GM12878 (cell line): ENCODE measurements at regions not wholly inside any gene's neighbourhood (a gene's known extent, or its start where the extent isn't known, plus 50 kb on each side); places are given as distances from the start of the nearest gene placed in this dataset.

Source experiments
- CHD4 ChIP-seq: fragments of 200-600 bp; sonication (generic); IDR thresholded peaks from 2 replicates; pipeline ENCODE4 v1.6.1; 2016; ENCODE audit warnings: mild to moderate bottlenecking
- EP300 ChIP-seq, 2 experiments: fragments of 150-350 bp in 1 of 2; IDR thresholded peaks; 2 replicates each; pipeline ENCODE4 v1.6.1; 2011 to 2012; ENCODE audit warnings: low read depth in 2 of 2, low read length in 2 of 2, borderline replicate concordance in 1 of 2, improper control_type of control experiment in 1 of 2, inconsistent platforms in 1 of 2; ENCODE audit not compliant: control insufficient read depth in 1 of 2
- EZH2 ChIP-seq: IDR thresholded peaks from 2 replicates; pipeline ENCODE4 v1.6.1; 2012; ENCODE audit warnings: low read depth, mild to moderate bottlenecking, control low read depth, inconsistent platforms, low read length, borderline replicate concordance; ENCODE audit not compliant: control insufficient read depth
- MTA2 ChIP-seq: fragments of 450-650 bp; IDR thresholded peaks from 2 replicates; pipeline ENCODE4 v1.6.1; 2016; ENCODE audit warnings: low read depth, mild to moderate bottlenecking, moderate library complexity
- RFX5 ChIP-seq: IDR thresholded peaks from 2 replicates; pipeline ENCODE4 v1.6.1; 2011; ENCODE audit warnings: low read depth, low read length, improper control_type of control experiment
- SRF ChIP-seq, 2 experiments: IDR thresholded peaks; 2 replicates each; pipeline ENCODE4 v1.6.1; 2011; ENCODE audit warnings: low read depth in 2 of 2, low read length in 2 of 2, mild to moderate bottlenecking in 1 of 2, moderate library complexity in 1 of 2
- TF ChIP-seq, protein P1 (sequence below): IDR thresholded peaks from 2 replicates; pipeline ENCODE4 v1.6.1; 2012; ENCODE audit warnings: mild to moderate bottlenecking, low read depth, low read length
- TF ChIP-seq, protein P2 (sequence below): IDR thresholded peaks from 2 replicates; pipeline ENCODE4 v1.6.1; 2011; ENCODE audit warnings: mild to moderate bottlenecking, low read depth, low read length, moderate library complexity; ENCODE audit not compliant: insufficient replicate concordance

- TF ChIP-seq RFX5 (no peak), EP300 (IDR thresholded peaks at IDR 0.05; ENCODE audit: borderline replicate concordance in 1 of 2, control insufficient read depth in 1 of 2, low read depth in 2 of 2, low read length in 2 of 2) (no peak), EZH2 (no peak), CHD4 (no peak), MTA2 (no peak), SRF (IDR thresholded peaks at IDR 0.05; ENCODE audit: low read depth in 2 of 2, low read length in 2 of 2) (no peak)
- TF ChIP-seq, protein P1, sequence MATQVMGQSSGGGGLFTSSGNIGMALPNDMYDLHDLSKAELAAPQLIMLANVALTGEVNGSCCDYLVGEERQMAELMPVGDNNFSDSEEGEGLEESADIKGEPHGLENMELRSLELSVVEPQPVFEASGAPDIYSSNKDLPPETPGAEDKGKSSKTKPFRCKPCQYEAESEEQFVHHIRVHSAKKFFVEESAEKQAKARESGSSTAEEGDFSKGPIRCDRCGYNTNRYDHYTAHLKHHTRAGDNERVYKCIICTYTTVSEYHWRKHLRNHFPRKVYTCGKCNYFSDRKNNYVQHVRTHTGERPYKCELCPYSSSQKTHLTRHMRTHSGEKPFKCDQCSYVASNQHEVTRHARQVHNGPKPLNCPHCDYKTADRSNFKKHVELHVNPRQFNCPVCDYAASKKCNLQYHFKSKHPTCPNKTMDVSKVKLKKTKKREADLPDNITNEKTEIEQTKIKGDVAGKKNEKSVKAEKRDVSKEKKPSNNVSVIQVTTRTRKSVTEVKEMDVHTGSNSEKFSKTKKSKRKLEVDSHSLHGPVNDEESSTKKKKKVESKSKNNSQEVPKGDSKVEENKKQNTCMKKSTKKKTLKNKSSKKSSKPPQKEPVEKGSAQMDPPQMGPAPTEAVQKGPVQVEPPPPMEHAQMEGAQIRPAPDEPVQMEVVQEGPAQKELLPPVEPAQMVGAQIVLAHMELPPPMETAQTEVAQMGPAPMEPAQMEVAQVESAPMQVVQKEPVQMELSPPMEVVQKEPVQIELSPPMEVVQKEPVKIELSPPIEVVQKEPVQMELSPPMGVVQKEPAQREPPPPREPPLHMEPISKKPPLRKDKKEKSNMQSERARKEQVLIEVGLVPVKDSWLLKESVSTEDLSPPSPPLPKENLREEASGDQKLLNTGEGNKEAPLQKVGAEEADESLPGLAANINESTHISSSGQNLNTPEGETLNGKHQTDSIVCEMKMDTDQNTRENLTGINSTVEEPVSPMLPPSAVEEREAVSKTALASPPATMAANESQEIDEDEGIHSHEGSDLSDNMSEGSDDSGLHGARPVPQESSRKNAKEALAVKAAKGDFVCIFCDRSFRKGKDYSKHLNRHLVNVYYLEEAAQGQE = no peak
- TF ChIP-seq, protein P2, sequence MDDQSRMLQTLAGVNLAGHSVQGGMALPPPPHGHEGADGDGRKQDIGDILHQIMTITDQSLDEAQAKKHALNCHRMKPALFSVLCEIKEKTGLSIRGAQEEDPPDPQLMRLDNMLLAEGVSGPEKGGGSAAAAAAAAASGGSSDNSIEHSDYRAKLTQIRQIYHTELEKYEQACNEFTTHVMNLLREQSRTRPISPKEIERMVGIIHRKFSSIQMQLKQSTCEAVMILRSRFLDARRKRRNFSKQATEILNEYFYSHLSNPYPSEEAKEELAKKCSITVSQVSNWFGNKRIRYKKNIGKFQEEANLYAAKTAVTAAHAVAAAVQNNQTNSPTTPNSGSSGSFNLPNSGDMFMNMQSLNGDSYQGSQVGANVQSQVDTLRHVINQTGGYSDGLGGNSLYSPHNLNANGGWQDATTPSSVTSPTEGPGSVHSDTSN = no peak
Measured at GRCh38 chr6:74871757-74872156, 334.1 kb downstream of the COL12A1 start.
